ENCODE measurements at regions not wholly inside any gene's neighbourhood (a gene's known extent, or its start where the extent isn't known, plus 50 kb on each side); places are given as distances from the start of the nearest gene placed in this dataset.

- no peak for TF ChIP-seq CTCF (IDR thresholded peaks at IDR 0.05)
- no peak for TF ChIP-seq EZH2 (IDR thresholded peaks at IDR 0.05)
- TF ChIP-seq EZH2phosphoT487 (IDR thresholded peaks at IDR 0.05), result no peak
Measured at GRCh38 chr12:100061814-100062213, 77.1 kb upstream of the ANKS1B start.

Data from neural progenitor cell (in vitro differentiated cells).